GM19468 (cell line): ENCODE measurements at regions not wholly inside any gene's neighbourhood (a gene's known extent, or its start where the extent isn't known, plus 50 kb on each side); places are given as distances from the start of the nearest gene placed in this dataset.

Experiments used
- ATAC-seq: cut with Tn5 transposase; IDR thresholded peaks from one replicate; pipeline ENCODE4 v1.9.1; 2021; ENCODE audit warnings: mild to moderate bottlenecking, moderate library complexity, moderate number of reproducible peaks; ENCODE audit not compliant: unreplicated experiment; ENCODE audit errors: extremely low read depth

DNA sequence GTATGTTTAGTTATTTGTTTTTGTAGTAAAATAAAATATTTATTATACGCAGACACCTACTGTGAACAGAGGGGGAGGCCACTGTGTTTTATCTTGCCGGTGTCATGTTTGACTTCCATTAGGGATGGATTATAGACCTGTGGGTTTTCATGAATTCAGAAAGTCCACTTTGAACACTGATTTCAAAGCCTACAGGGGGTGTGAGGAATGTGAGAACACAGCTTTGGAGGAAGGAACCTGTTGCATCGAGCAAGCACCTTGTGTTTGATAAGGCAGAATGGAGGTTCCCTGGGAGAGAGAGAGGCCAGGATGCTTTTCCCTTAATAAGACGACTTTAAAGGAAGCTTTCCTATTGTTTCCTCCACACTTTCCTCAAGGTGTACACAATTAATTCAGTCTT lies 665.0 kb upstream of the MGMT start:
- ATAC-seq, result no peak

DNA sequence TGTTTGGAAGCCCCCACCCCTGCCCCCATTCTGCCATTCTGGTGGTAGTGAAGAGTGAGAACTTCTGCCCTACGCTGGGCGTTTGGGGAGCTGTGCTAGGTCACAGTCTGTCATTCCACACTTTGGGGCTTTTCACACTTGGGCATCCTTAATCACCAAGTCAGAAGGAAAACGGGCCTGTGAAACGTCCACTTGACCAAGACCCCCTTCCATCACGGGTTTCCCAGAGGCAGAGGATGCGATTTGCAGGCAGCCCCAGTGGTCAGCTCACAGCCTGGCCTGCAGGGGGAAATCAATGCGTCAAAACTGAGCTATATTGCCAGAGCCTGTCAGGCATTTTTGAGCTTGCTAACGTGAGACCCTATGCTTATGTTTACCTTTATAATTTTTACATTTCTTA lies 663.3 kb upstream of the MGMT start:
- ATAC-seq, result no peak

- no peak for ATAC-seq
These were observed 662.6 kb upstream of the MGMT start for GRCh38 chr10:128804411-128804810.

GRCh38 chr10:128808921-128809440 lies 658.1 kb upstream of the MGMT start:
- ATAC-seq, result no peak

DNA sequence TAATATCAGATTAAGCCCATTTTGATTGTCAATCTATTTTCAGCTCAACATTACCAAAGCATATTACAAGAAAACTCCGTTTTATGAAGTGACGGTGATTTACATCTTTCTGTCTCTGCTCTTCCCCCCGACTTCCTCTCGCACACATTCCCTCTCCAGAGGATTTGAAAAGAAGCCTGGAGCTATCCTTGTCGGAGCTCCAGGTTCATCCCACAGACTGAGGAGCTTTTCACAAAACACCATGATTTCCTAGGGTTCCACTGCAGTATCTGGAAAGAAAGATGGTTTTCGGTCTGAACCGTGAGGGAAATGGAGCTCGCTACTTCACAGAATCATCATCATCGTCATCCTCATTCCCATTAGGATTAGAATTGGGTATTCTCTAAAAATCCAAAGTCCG lies 655.5 kb upstream of the MGMT start:
- no peak for ATAC-seq

- no peak for ATAC-seq
These were observed 655.0 kb upstream of the MGMT start for GRCh38 chr10:128812000-128812399.

DNA sequence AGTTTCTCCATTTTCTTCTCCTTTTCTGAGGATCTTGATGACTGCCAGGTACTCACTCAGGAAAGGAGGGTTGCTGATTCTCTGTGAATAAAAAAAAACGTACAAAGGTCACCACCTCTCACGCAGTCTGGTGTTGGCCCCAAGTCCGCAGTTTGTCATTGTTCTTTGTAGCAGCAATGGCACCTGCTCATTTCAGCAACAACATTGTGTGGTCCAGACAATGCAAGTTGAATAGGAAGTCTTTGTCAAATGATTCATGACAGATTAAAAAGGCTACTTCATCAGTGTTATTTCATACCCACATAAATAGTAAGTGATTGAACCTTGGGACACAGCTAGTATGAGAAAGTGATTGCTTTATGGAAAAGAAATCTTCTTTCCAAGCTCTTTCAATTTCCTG lies 653.5 kb upstream of the MGMT start:
- no peak for ATAC-seq

DNA sequence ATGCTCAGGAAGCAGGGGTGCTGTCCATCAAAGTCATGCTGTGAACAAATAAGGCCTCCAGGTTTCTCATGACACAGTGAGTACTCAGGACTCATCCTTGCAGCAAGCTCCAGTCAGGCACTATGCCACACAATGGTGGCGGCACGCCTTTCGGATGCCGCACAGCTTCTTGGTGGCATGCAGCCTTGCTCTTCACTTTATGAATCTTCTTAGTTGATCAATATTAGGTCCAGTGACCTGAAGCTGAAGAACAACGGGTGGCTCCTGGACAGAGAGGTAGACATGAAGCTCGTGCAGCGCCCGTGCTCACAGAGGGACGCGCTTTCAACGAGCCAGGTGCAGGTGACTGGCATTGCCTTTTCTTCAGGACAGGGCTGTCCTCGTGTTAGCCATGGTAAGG lies 653.0 kb upstream of the MGMT start:
- no peak for ATAC-seq

DNA sequence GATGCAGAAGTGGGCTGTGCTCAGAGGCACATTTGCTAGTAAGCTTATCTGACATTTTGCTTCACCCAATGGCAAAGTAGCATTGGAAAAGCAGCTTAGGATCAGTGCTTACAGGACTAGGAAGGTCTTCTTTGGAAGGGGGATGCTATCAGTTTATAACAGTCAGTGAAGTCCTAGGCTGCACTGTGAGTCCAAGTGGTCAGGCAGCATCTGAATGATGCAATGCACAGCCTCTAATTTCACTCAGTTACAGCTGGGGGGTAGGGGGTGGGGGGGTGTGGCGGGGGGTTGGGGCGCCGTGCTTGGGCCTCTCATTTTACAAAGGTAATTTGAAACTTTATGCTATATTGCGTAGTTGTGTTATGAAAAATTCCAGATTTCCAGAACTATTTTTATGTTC lies 652.3 kb upstream of the MGMT start:
- no peak for ATAC-seq

- no peak for ATAC-seq
These were observed 650.3 kb upstream of the MGMT start for GRCh38 chr10:128816726-128817125.

- no peak for ATAC-seq
These were observed 649.4 kb upstream of the MGMT start for GRCh38 chr10:128817636-128818035.

- ATAC-seq, result no peak
These were observed 646.4 kb upstream of the MGMT start for GRCh38 chr10:128820663-128821062.

DNA sequence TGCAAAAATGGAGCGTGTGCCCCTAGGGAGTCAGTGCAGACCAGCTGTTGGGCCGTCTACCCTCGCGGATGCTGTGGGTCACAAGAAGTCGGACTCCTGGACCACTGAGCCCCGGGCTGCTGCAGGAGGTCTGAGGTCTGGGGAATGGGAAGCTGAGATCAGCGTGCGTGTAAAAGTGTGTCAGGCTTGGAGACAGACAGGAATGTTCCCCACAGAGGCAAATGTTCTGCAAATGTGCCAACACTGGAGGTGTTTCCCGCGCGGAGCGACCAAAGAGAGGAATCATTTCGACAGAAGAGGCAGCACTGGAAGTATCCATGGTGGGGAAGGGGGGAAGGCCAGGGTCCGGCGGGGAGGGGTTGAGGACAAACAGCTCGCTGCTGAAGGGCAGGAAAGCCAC lies 643.8 kb upstream of the MGMT start:
- no peak for ATAC-seq

GRCh38 chr10:128825626-128826025 lies 641.4 kb upstream of the MGMT start:
- ATAC-seq, result no peak

GRCh38 chr10:128833671-128834070 lies 633.4 kb upstream of the MGMT start:
- no peak for ATAC-seq

GRCh38 chr10:128835361-128835760 lies 631.7 kb upstream of the MGMT start:
- no peak for ATAC-seq

GRCh38 chr10:128837478-128837877 lies 629.6 kb upstream of the MGMT start:
- ATAC-seq, result no peak

DNA sequence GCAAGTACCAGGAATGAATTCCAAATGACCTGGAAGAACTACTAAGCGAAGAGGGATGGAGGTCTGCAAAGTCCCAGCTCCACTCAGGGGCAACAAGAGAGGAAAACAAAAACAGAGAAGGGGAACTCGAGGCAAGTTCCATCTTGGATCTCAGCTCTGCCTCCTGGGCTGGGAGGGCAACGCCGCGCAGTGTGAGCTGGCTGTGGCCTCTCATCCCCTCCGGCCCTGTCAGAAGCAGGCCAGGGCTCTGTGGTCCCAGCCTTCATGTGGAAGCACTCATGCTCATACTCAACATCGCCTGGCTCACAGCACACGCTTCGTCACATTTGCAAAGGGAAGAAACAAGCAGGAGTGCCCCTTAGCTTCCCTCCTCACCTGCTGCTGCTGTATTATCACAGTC lies 627.9 kb upstream of the MGMT start:
- ATAC-seq, result no peak

DNA sequence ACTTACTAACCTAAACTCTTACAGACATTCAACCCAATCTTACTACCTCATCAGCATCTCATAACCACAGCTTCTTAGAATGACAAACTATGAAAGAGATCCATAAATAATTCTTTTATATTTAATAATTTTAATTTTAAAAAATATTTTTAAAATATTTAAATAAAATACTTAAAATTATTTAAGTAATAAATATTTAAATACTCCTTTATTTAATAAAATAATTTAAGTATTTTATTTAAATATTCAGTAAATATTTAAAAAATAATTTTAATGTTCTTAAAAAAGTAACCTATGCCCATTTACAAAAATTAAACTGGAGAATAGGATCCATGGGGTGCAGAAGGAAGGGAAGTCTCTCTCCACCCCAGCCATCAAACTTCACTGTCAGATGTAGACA lies 627.3 kb upstream of the MGMT start:
- ATAC-seq, result no peak

- ATAC-seq, result no peak
These were observed 623.1 kb upstream of the MGMT start for GRCh38 chr10:128843972-128844371.

DNA sequence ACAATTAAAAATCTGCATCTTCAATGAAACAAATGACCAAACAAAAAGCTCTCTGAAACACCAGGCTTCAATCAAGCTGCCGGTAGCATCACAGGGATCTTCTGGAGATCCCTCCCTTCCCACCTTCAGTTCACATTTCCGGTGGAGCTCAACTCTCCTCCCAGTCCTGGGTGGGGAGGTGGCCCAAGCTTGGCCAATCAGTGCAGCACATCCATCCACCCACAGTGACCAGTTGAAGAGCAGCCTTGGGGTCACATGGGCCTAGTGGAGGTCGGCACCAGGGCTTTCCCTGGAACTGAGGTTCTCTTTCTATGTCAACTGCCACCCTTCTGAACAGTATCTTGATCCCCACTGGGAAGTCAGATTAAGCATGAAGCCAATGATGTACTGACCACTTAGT lies 620.1 kb upstream of the MGMT start:
- ATAC-seq, result no peak

GRCh38 chr10:128848810-128849209 lies 618.2 kb upstream of the MGMT start:
- ATAC-seq, result no peak

DNA sequence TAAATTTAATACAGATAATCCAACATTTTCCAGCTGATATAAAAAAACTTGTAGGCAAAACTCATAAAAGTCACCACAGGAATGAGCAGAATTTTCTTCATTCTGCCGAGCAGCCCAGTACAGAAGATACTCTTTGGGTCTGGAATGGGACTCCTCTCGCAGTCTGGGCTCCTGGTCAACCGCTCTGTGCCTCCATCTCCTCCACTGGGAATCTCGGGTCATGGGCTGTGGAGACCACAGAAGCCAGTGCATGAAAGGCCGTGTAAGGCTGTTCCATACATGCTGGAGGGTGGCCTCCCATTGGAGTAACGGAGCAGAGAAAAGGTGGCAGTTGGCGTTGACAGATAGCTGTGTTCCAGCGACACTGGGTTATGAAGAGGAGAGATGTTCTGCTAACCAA lies 616.4 kb upstream of the MGMT start:
- no peak for ATAC-seq
